Dendritic cell treated with granulocyte-macrophage colony-stimulating factor and Interleukin-4, amounts not matched to agents 40 ng/mL and 50 ng/mL, for 4 days (primary cell): ENCODE measurements at regions not wholly inside any gene's neighbourhood (a gene's known extent, or its start where the extent isn't known, plus 50 kb on each side); places are given as distances from the start of the nearest gene placed in this dataset.
"Not testable (repeated sequence)": the region's sequence is repeated elsewhere in the genome, so short reads cannot be mapped to it uniquely, and the experiment has no call there.

Experiments
- H3K27ac Mint-ChIP-seq: one replicate; pipeline ENCODE4 v1.8.0; 2022; ENCODE audit warnings: mild to moderate bottlenecking, mixed read lengths
- H3K27me3 Mint-ChIP-seq: one replicate; pipeline ENCODE4 v1.8.0; 2022; ENCODE audit warnings: mild to moderate bottlenecking, mixed read lengths
- H3K36me3 Mint-ChIP-seq: one replicate; pipeline ENCODE4 v1.8.0; 2022; ENCODE audit warnings: low read depth, mixed read lengths
- H3K4me1 Mint-ChIP-seq: one replicate; pipeline ENCODE4 v1.8.0; 2022; ENCODE audit warnings: low read depth, mixed read lengths
- H3K4me3 Mint-ChIP-seq: one replicate; pipeline ENCODE4 v1.8.0; 2022; ENCODE audit warnings: mild to moderate bottlenecking, moderate library complexity, mixed read lengths
- H3K9me3 Mint-ChIP-seq: one replicate; pipeline ENCODE4 v1.8.0; 2022; ENCODE audit warnings: mixed read lengths
- intact Hi-C: fragments of 100-400 bp; cut with micrococcal nuclease; formaldehyde crosslinking; loops from one replicate; pipeline ENCODE4 v1.15.0; 2022

GRCh38 chr22:11041416-11041815 lies 4486.6 kb upstream of the OR11H1 start:
- H3K9me3 Mint-ChIP-seq = peaks cover 59% of the 10 kb centered on the region
- H3K27me3 Mint-ChIP-seq, H3K4me3 Mint-ChIP-seq, H3K36me3 Mint-ChIP-seq, H3K27ac Mint-ChIP-seq, intact Hi-C loops, H3K4me1 Mint-ChIP-seq: not testable (repeated sequence)

GRCh38 chr22:11042116-11042515 lies 4485.9 kb upstream of the OR11H1 start:
- intact Hi-C loops = no loop called here
- peaks cover 57% of the 10 kb centered on the region for H3K9me3 Mint-ChIP-seq
- H3K4me3 Mint-ChIP-seq = no peak overlapping the region
- H3K4me1 Mint-ChIP-seq = no peaks in the 10 kb centered on the region
- no peaks in the 10 kb centered on the region for H3K27me3 Mint-ChIP-seq
- H3K27ac Mint-ChIP-seq = no peak overlapping the region
- no peaks in the 10 kb centered on the region for H3K36me3 Mint-ChIP-seq

GRCh38 chr22:11043289-11043688 lies 4484.7 kb upstream of the OR11H1 start:
- intact Hi-C loops, H3K4me3 Mint-ChIP-seq, H3K27ac Mint-ChIP-seq, H3K27me3 Mint-ChIP-seq, H3K36me3 Mint-ChIP-seq, H3K4me1 Mint-ChIP-seq: not testable (repeated sequence)
- H3K9me3 Mint-ChIP-seq = peaks cover 50% of the 10 kb centered on the region

- intact Hi-C loops, H3K27ac Mint-ChIP-seq, H3K4me3 Mint-ChIP-seq, H3K36me3 Mint-ChIP-seq, H3K27me3 Mint-ChIP-seq, H3K4me1 Mint-ChIP-seq: not testable (repeated sequence)
- H3K9me3 Mint-ChIP-seq = peaks cover 21% of the 10 kb centered on the region
Observed at GRCh38 chr22:11048884-11049283, 4479.1 kb upstream of the OR11H1 start.

DNA sequence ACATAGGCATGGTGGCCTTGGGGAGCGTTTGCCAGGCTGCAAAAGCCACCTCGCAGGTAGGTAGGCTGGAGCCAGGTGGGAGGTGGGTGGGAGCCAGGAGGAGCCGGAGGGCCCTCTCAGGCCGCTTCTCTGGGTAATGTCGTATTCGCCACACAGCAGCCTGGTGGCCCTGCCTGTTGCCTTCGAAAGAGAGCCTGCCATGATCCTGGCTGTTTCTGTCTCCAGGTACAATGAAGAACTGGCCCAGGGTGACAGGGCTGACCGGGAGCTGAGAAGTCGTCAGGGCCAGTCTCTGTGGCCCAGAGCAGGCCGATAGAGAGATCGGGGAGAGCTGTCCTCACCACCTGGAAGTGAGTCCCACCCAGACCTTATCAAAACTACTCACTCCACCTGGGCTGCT lies 4477.8 kb upstream of the OR11H1 start:
- H3K4me1 Mint-ChIP-seq, H3K36me3 Mint-ChIP-seq, H3K27me3 Mint-ChIP-seq, H3K27ac Mint-ChIP-seq, H3K4me3 Mint-ChIP-seq, intact Hi-C loops: not testable (repeated sequence)
- H3K9me3 Mint-ChIP-seq = peaks cover 35% of the 10 kb centered on the region

DNA sequence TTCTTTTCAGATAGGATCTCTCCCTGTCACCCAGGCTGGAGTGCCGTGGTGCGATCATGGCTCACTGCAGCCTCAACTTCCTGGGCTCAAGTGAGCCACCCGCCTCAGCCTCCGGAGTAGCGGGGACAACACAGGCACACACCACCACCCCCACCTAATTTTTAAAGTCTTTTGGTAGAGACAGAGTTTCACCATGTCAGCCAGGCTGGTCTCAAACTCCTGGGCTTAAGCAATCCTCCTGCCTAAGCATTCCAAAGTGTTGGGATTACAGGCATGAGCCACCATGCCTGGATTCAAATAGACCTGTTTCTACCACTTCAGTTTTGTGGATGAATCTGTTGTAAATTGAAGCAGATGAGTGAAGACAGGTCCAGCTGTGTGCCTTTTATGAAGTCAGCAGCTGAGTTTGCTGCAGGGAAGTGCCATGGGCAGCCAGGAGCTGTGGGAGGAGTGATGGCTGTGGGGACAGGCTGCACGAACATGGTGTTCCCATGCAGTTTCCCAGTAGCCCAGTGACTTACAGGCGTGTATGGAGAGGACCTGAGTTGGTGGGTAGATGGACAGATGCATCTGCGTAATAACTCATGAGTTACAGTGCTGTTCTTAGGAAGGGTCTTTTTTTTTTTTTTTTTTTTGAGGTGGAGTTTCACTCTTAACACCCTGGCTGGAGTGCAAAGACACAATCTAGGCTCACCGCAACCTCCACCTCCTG lies 4476.4 kb upstream of the OR11H1 start:
- intact Hi-C loops, H3K4me1 Mint-ChIP-seq, H3K27ac Mint-ChIP-seq, H3K4me3 Mint-ChIP-seq, H3K36me3 Mint-ChIP-seq, H3K27me3 Mint-ChIP-seq: not testable (repeated sequence)
- peaks cover 48% of the 10 kb centered on the region for H3K9me3 Mint-ChIP-seq

DNA sequence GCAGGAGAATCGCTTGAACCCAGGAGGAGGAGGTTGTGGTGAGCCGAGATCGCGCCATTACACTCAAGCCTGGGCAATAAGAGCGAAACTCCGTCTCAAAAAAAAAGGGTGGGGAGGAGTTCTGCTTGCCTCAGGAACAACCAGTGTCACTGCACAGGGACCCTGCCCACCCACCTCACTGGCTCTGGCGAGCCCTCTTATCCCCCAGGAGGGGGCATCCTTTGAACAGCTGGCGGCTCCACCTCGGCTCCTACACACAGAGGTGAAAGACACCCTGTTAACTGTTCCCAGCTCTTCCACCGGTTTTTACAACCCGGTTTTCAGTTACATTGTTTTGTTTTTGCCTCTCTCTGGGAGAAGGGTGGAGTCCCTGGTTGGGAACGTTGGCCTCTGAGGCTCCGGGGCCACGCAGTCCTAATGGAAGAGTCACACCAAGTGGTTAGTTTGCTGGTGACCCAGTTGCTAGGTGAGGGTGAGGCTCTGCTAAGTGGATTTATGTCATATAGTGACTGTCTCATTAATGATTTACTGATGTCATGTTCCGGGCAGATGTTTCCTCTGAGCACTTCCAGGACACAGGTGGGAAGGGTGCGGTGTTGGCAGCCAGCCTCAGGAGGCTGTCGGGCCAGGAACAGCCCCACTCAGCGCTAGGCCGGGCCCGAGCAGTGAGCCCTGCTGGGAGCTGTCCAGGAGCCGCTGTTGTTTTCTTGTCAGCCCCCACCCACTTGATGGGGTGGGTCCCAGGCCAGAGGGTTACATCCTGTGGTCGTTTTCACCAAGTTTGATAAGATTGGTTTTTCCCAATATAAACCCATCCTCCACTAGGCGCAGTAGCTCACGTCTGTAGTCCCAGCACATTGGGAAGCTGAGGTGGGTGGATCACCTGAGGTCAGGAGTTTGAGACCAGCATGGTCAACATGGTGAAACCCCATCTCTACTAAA lies 4474.3 kb upstream of the OR11H1 start:
- H3K36me3 Mint-ChIP-seq, H3K27ac Mint-ChIP-seq, H3K27me3 Mint-ChIP-seq, H3K4me1 Mint-ChIP-seq, H3K4me3 Mint-ChIP-seq, intact Hi-C loops: not testable (repeated sequence)
- peaks cover 53% of the 10 kb centered on the region for H3K9me3 Mint-ChIP-seq

DNA sequence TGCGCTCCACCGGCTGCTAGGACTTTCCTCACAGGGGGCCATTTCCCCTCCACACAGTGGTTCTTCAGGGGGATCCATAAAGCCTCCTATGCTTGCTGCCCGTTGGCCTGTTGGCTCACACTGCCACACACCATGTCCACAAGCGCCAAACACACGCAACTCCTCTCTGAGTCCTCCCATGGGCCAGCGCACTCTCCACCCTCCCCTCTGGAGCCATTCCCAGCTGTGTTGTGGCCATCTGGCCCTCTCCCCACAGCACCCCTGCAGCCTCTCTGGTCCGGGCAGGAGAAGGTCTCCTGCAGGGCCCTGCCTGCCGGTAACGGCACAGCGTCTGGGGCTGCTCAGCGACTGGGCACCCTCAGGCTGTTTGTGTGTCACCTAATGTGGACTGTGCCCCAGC lies 4473.3 kb upstream of the OR11H1 start:
- peaks cover 46% of the 10 kb centered on the region for H3K9me3 Mint-ChIP-seq
- H3K4me3 Mint-ChIP-seq, H3K27me3 Mint-ChIP-seq, H3K27ac Mint-ChIP-seq, intact Hi-C loops, H3K36me3 Mint-ChIP-seq, H3K4me1 Mint-ChIP-seq: not testable (repeated sequence)

GRCh38 chr22:11055176-11055575 lies 4472.8 kb upstream of the OR11H1 start:
- intact Hi-C loops, H3K36me3 Mint-ChIP-seq, H3K4me3 Mint-ChIP-seq, H3K4me1 Mint-ChIP-seq, H3K27me3 Mint-ChIP-seq, H3K27ac Mint-ChIP-seq: not testable (repeated sequence)
- H3K9me3 Mint-ChIP-seq = peaks cover 46% of the 10 kb centered on the region

DNA sequence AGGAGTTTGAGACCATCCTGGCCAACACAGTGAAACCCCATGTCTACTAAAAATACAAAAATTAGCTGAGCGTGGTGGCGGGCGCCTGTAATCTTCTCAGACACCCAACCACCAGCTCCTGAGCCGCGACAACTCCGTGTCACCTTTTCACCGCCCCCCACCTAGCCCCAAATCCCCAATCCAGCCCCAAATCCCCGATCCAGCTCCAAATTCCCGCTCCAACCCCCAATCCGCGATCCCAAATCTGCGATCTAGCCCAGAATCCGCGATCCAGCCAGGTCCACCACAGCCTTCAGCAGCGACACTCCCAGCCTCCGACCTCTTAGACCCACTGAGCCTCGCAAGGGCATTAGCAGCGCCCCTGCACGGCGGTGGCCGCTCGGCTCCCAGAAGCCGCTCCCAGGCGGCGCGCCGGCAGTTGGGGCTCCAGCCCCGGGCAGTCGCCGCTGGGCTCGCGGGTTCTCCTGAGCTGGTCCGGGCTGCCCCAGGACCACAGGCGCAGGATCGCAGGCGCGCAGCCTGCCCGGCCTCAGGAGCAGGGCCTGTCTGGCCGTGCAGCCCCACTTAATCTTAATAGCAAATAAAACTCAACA lies 4469.9 kb upstream of the OR11H1 start:
- intact Hi-C loops, H3K27me3 Mint-ChIP-seq, H3K36me3 Mint-ChIP-seq, H3K4me3 Mint-ChIP-seq, H3K27ac Mint-ChIP-seq, H3K4me1 Mint-ChIP-seq: not testable (repeated sequence)
- peaks cover 61% of the 10 kb centered on the region for H3K9me3 Mint-ChIP-seq

DNA sequence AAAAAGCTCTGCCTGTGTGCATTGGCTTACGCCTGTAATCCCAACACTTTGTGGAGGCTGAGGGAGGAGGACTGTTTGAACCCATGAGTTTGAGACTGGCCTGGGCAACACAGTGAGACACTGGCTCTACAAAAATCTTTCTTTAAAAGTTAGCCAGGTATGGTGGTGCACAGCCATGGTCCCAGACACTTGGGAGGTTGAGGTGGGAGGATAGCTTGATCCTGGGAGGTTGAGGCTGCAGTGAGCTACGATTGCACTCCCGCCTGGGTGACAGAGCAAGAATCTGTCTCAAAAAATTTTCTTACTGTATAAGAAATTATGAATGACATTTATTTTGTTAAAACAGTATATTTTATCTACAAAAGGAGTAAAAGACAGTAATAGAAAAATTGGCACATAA lies 4468.9 kb upstream of the OR11H1 start:
- H3K27ac Mint-ChIP-seq, H3K4me3 Mint-ChIP-seq, H3K36me3 Mint-ChIP-seq, intact Hi-C loops, H3K4me1 Mint-ChIP-seq, H3K27me3 Mint-ChIP-seq: not testable (repeated sequence)
- peaks cover 66% of the 10 kb centered on the region for H3K9me3 Mint-ChIP-seq

- H3K27ac Mint-ChIP-seq, H3K27me3 Mint-ChIP-seq, H3K36me3 Mint-ChIP-seq, H3K4me3 Mint-ChIP-seq, H3K4me1 Mint-ChIP-seq, intact Hi-C loops: not testable (repeated sequence)
- H3K9me3 Mint-ChIP-seq = peaks cover 66% of the 10 kb centered on the region
Observed at GRCh38 chr22:11060797-11061196, 4467.2 kb upstream of the OR11H1 start.

DNA sequence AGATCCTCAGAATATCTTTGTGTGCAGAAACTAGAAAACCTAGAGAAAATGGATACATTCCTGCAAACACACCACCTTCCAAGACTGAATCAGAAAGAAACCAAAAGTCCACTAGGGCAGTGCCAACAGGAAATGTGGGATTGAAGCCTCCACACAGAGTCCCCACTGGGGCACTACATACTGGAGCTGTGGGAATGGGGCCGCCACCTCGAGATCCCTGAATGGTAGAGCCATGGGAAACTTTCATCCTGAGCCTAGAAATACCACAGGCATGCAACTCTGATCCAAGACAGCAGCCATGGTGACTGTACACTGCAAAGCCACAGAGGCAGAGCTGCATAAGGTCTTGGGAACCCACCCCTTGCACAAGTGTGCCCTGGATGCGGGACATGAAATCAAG lies 4465.5 kb upstream of the OR11H1 start:
- intact Hi-C loops, H3K4me1 Mint-ChIP-seq, H3K36me3 Mint-ChIP-seq, H3K27me3 Mint-ChIP-seq, H3K4me3 Mint-ChIP-seq, H3K27ac Mint-ChIP-seq: not testable (repeated sequence)
- peaks cover 66% of the 10 kb centered on the region for H3K9me3 Mint-ChIP-seq

DNA sequence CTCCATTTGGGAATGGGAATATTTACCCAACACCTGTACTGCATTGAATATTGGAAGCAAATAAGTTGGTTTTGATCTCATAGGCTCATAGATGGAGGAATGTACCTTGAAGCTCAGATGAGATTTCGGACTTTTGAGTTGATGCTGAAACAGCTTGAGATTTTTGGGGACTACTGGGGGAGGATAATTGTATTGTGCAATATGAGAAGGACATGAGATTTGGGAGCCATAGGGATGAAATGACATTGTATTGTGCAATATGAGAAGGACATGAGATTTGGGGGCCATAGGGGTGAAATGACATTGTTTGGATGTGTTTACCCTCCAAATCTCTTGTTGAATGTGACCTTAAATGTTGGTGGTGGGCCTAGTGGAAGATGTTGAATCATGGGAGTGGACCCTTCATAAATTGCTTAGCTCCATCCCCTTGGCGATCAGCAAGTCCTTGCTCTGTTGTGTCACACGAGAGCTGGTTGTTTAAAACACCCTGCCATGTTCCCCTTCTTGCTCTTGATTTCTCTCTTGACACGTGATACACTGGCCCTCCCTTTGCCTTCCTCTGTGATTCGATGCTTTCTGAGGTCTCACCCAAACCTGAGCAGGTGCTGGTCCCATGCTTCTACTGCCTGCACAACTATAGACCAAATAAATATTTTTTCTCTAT lies 4464.8 kb upstream of the OR11H1 start:
- H3K4me1 Mint-ChIP-seq, H3K27me3 Mint-ChIP-seq, H3K4me3 Mint-ChIP-seq, intact Hi-C loops, H3K36me3 Mint-ChIP-seq, H3K27ac Mint-ChIP-seq: not testable (repeated sequence)
- H3K9me3 Mint-ChIP-seq = peaks cover 66% of the 10 kb centered on the region
